ENCODE measurements at regions not wholly inside any gene's neighbourhood (a gene's known extent, or its start where the extent isn't known, plus 50 kb on each side); places are given as distances from the start of the nearest gene placed in this dataset.

GRCh38 chr13:65725006-65725405 lies 1505.1 kb downstream of the PCDH9 start:
- TF ChIP-seq CTCF (IDR thresholded peaks at IDR 0.05) (no peak), EP300 (IDR thresholded peaks at IDR 0.05) (no peak)
